Lung (tissue), 11 donors: ENCODE measurements at regions not wholly inside any gene's neighbourhood (a gene's known extent, or its start where the extent isn't known, plus 50 kb on each side); places are given as distances from the start of the nearest gene placed in this dataset.

Experiments
- ATAC-seq: fragments of 200-7000 bp; cut with Tn5 transposase; one replicate; pipeline ENCODE4 v1.9.1; 2020; ENCODE audit warnings: moderate number of reproducible peaks; ENCODE audit not compliant: insufficient read depth, low FRiP score
- DNase-seq, 3 donors: peaks; one replicate each; pipeline ENCODE4 v3.0.0-alpha.2; 2013 to 2017
- H3K27ac ChIP-seq, 2 donors: one replicate each; pipeline ENCODE4 v1.5.1; 2013; ENCODE audit warnings: mild to moderate bottlenecking in 2 of 2, moderate library complexity in 2 of 2, control low read depth in 1 of 2, inconsistent platforms in 1 of 2, low read depth in 1 of 2, low read length in 1 of 2
- H3K27me3 ChIP-seq, 3 donors: one replicate each; pipeline ENCODE4 v1.5.1; 2013; ENCODE audit warnings: low read length in 2 of 3; ENCODE audit not compliant: control insufficient read depth in 3 of 3, insufficient read depth in 3 of 3
- H3K36me3 ChIP-seq, 4 donors: one replicate each; pipeline ENCODE4 v1.5.1; 2013; ENCODE audit warnings: low read length in 4 of 4, mild to moderate bottlenecking in 1 of 4, moderate library complexity in 1 of 4; ENCODE audit not compliant: control insufficient read depth in 4 of 4, insufficient read depth in 4 of 4
- H3K4me1 ChIP-seq, 5 donors: one replicate each; pipeline ENCODE4 v1.5.1; 2013; ENCODE audit warnings: low read length in 5 of 5, mild to moderate bottlenecking in 2 of 5, moderate library complexity in 1 of 5; ENCODE audit not compliant: control insufficient read depth in 5 of 5, insufficient read depth in 5 of 5
- H3K4me3 ChIP-seq: one replicate; pipeline ENCODE4 v1.5.1; 2013; ENCODE audit warnings: mild to moderate bottlenecking, control low read depth, moderate library complexity
- H3K9ac ChIP-seq, 2 donors: one replicate each; pipeline ENCODE4 v1.5.1; 2013; ENCODE audit warnings: low read length in 2 of 2, control low read depth in 1 of 2; ENCODE audit not compliant: insufficient read depth in 1 of 2
- H3K9me3 ChIP-seq, 4 donors: one replicate each; pipeline ENCODE4 v1.5.1; 2013; ENCODE audit warnings: low read length in 3 of 4, mild to moderate bottlenecking in 1 of 4, moderate library complexity in 1 of 4; ENCODE audit not compliant: control insufficient read depth in 4 of 4, insufficient read depth in 3 of 4
- WGBS, 2 donors: extraction: QIAGEN DNeasy Blood & Tissue Kit; methylation state at CpG; one replicate each; pipeline ENCODE4 v1.1.7; 2013; 5-methylcytosine and 5-hydroxymethylcytosine counted together
- TF ChIP-seq, protein P1 (sequence below): IDR thresholded peaks from 2 replicates; pipeline ENCODE4 v1.5.1; 2012; ENCODE audit warnings: mild to moderate bottlenecking; ENCODE audit errors: control extremely low read depth, extremely low read depth
- donor health status: control.
- donor health status: control.
- donor health status: Bipolar disorder and iron deficiency.
- donor health status: healthy.
- donor health status: DM: yes; HTN: yes; CAD: no.

DNA sequence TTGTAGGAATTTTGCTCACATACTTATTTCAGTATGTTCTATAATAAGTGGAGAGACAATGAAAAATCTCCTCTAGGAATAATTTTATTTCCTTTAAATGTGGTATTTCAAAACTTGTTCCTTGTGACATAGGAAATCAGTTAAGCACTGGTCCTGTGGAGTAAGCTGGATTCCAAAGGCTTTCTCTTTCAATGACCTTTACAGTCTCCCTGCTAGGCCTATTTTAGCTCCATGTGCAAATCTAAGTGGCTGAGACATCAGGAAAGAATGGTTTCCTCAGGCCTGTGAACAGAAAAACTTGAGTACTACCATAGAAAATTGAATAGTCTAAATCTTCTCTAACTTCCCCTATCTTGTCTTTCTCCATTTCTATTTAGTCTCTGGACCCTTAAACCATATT, 514.2 kb upstream of the TLE4 start:
- ATAC-seq = no peak
- H3K4me1 ChIP-seq = no peaks in the 10 kb centered on the region
- H3K9ac ChIP-seq = no peak overlapping the region
- no peaks in the 10 kb centered on the region for H3K36me3 ChIP-seq
- TF ChIP-seq, protein P1, sequence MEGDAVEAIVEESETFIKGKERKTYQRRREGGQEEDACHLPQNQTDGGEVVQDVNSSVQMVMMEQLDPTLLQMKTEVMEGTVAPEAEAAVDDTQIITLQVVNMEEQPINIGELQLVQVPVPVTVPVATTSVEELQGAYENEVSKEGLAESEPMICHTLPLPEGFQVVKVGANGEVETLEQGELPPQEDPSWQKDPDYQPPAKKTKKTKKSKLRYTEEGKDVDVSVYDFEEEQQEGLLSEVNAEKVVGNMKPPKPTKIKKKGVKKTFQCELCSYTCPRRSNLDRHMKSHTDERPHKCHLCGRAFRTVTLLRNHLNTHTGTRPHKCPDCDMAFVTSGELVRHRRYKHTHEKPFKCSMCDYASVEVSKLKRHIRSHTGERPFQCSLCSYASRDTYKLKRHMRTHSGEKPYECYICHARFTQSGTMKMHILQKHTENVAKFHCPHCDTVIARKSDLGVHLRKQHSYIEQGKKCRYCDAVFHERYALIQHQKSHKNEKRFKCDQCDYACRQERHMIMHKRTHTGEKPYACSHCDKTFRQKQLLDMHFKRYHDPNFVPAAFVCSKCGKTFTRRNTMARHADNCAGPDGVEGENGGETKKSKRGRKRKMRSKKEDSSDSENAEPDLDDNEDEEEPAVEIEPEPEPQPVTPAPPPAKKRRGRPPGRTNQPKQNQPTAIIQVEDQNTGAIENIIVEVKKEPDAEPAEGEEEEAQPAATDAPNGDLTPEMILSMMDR = no peak
- no peak overlapping the region for H3K27ac ChIP-seq
- no peaks in the 10 kb centered on the region for H3K9me3 ChIP-seq
- DNase-seq = no peak
- H3K4me3 ChIP-seq = no peak overlapping the region
- no peaks in the 10 kb centered on the region for H3K27me3 ChIP-seq

DNA sequence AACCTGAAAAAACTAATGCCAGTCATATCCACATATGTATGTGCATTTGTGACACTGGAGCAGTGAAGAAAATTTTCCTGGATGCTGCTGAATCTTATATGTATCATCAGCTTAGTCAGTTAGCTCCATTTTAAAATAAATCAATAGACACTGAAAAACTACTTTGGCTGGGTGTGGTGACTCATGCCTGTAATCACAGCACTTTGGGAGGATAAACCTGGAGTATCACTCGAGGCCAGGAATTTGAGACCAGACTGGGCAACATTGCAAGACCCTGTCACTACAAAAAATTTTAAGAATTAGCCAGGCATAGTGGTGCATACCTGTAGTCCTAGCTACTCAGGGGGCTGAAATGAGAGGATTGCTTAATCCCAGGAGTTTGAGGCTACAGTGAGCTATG, 511.0 kb upstream of the TLE4 start:
- TF ChIP-seq, protein P1 = no peak
- Histone ChIP-seq H3K9me3 (no peaks in the 10 kb centered on the region), H3K27me3 (no peaks in the 10 kb centered on the region), H3K4me3 (no peak overlapping the region), H3K4me1 (no peaks in the 10 kb centered on the region), H3K9ac (no peak overlapping the region), H3K27ac (no peak overlapping the region), H3K36me3 (no peaks in the 10 kb centered on the region)
- ATAC-seq (no peak), DNase-seq (no peak)
- WGBS, 2 donors = 33 to 44% methylated on average over 1 of the region's 1 CpG

DNA sequence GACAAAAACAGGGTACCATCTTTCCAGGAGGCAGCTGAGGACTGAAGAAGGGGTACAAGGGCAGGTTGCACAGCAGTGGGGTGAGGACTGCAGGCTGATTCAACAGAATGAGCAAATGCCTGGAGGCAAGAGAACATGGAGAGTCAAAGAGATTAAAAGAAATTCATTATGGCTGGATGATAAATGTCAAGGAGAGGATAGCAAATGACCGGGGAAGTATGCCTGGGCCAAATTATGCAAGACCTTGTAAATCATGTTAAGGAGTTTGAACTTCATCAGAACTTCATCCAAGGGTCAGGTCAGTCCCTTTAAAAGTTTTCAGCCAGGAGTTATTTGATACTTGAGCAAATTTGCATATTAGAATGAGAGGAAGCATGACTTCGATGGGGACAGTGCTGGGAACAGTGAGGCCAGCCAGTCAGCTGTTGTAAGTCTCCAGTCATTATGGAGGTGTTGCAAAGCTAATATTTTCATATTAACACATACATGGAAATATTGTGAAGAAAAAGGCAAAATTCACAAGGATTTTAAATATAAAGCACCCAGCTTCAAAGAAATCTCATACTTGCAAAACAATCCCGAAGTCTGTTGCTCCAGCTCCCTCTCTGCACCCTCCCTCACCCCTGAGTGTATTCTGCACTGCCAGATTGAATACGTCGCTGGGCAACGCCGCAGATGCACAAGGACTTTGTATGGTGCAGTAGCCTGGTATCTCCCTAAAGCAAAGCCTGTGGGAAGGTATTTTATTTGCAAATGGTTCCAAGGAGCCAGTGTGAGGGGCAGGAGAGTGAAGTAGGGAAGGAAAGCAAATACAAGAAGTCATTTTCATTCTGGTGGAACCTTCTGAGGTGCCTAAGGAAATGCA, 509.8 kb upstream of the TLE4 start:
- WGBS, 2 donors = 71 to 89% methylated on average over 7 of the region's 7 CpGs
- Histone ChIP-seq H3K27ac (no peak overlapping the region), H3K4me1 (no peaks in the 10 kb centered on the region), H3K9ac (no peak overlapping the region), H3K36me3 (no peaks in the 10 kb centered on the region), H3K9me3 (no peaks in the 10 kb centered on the region), H3K4me3 (no peak overlapping the region), H3K27me3 (no peaks in the 10 kb centered on the region)
- TF ChIP-seq, protein P1 = no peak
- DNase-seq = peak in 1 of 3 donors; percentile 1
- ATAC-seq = no peak

DNA sequence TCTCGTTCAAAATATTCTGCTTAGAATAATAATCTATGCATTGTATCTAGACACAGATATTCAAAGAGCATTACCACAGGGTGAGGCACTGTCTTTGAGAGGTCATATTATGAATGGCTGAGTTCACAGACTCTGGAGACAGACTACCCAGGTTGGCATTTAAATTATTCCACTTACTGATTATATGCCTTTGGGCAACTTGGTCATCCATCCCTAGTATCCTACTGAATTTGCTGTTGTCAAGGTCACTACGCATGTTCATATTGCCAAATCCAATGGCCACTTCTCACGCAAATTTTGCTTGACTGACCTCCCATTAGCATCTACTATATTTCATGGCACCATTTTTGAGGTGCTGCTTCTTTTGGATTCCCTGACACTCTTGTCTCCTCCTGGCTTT, 498.6 kb upstream of the TLE4 start:
- H3K4me3 ChIP-seq = no peak overlapping the region
- DNase-seq = no peak
- WGBS, 2 donors = 97% methylated on average over 3 of the region's 3 CpGs
- no peak overlapping the region for H3K27ac ChIP-seq
- no peaks in the 10 kb centered on the region for H3K27me3 ChIP-seq
- H3K36me3 ChIP-seq = no peaks in the 10 kb centered on the region
- no peak for ATAC-seq
- H3K4me1 ChIP-seq = no peaks in the 10 kb centered on the region
- no peak overlapping the region for H3K9ac ChIP-seq
- TF ChIP-seq, protein P1 = no peak
- H3K9me3 ChIP-seq = no peaks in the 10 kb centered on the region
